AG08396 (cell line): ENCODE measurements at regions not wholly inside any gene's neighbourhood (a gene's known extent, or its start where the extent isn't known, plus 50 kb on each side); places are given as distances from the start of the nearest gene placed in this dataset.
"Not testable (repeated sequence)": the region's sequence is repeated elsewhere in the genome, so short reads cannot be mapped to it uniquely, and the experiment has no call there.

ENCODE experiments used
- DNase-seq: peaks from one replicate; pipeline ENCODE4 v3.0.0; 2012; ENCODE audit warnings: low spot score, mixed read lengths

- DNase-seq = no peak
Measured at GRCh38 chr1:30249446-30250337, 473.7 kb downstream of the MATN1 start.

GRCh38 chr1:30248774-30249173 lies 474.6 kb downstream of the MATN1 start:
- no peak for DNase-seq

- no peak for DNase-seq
Measured at GRCh38 chr1:30248373-30248772, 475.0 kb downstream of the MATN1 start.

DNA sequence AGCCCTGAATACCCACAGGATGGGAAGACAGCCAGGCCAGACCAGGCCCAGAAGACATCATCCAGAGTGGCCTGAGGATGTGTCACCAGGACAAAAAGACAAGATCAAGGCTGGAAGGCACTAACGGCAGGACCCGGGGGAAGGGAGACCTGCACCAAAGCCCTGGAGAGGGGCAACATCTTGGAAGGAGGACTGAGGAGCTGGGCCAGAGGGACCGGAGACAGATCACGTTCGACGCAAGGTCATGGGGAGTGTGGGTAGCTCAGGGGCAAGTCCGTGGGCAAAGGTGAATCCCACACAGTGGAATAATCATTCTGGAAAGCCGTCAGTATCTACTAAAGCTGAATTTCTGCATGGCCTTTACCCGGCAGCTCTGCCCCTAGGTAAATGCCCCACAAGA lies 478.6 kb downstream of the MATN1 start:
- no peak for DNase-seq

DNA sequence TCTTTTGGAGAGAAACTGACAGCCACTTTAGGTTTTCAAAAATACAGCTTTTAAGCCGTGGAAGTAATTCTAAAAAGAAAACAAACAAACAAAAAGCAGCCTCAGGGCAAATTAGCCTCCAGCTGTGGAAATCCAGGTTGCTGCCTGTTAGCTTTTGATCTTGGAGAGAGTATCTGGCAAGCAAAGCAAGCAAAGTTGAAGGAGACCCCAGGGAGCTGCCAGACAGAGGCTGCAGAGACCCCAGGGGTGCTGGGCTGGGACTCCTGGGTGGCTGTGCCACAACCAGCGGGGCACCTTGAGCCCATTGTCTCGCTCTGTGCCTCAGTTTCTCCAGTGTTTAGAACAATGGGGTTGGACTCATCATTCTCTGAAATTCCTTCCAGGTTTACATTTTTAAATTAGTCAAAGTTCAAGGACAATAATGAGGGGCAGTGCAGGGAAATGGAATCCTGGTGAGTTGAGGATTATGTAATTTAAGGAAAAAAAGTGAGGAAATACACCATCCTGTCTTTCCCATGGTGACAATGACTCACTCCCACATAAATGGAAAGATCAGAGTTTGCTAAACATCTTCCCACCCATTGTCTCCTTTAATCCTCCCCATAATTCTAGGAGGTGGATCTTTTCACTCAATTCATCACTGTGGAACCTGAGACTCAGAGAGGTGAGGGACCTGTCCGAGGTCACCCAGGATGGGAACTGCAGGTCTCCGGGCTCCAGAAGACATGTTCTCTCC lies 480.5 kb downstream of the MATN1 start:
- DNase-seq = no peak

DNA sequence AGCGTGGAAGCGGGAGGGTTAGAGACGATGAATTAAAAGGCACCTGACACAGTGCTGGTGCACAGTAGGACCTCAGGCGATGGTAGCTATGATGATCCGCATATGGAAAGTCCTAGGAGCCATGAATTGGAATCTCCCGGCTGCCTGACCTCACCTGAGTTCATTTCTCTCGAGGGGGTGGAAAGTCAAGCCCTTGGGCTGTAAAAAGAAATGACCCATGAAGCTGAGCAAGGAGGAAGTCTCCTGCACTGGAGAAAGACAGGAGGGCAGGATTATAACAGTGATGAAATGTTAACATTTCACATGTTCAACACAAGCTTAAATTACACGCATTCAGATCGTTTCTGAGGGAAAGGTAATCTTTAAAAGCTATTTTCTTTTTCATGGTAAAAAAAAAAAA lies 481.2 kb downstream of the MATN1 start:
- DNase-seq = no peak

GRCh38 chr1:30241681-30242080 lies 481.7 kb downstream of the MATN1 start:
- DNase-seq = no peak

- DNase-seq = no peak
Measured at GRCh38 chr1:30234091-30234490, 489.3 kb downstream of the MATN1 start.

- DNase-seq = no peak
Measured at GRCh38 chr1:30232288-30232899, 491.0 kb downstream of the MATN1 start.

DNA sequence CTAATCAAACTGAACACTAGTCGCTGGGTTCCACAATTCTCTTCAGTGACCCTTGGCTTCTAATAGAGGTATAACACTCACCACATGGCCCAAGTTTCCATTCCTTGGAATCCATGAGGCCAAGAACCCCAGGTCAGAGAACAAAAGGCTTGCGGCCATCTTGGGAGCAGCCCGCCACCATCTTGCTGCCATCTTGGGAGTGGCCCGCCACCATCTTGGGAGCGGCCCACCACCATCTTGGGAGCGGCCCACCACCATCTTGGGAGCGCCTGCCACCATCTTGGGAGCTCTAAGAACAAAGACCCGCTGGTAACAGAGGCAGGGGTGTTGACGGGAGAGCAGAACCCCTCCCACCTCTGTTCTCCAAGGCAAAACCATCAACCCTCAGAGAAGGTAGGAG lies 493.4 kb downstream of the MATN1 start:
- DNase-seq = no peak

DNA sequence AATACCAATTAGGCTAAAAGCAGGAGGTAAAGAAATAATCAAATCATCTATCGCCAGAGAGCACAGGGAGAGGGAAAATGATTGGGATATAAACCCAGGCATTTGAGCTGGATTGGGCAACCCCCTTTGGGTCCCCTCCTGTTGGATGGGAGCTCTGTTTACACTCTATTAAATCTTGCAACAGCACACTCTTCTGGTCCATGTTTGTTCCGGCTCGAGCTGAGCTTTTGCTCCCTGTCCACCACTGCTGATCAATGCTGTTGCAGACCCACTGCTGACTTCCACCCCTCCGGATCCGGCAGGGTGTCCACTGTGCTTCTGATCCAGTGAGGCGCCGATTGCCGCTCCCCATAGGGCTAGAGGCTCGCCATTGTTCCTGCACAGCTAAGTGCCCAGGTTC lies 493.8 kb downstream of the MATN1 start:
- no peak for DNase-seq

GRCh38 chr1:30226648-30227047 lies 496.7 kb downstream of the MATN1 start:
- DNase-seq = no peak

GRCh38 chr1:30225357-30225756 lies 498.0 kb downstream of the MATN1 start:
- DNase-seq = no peak

DNA sequence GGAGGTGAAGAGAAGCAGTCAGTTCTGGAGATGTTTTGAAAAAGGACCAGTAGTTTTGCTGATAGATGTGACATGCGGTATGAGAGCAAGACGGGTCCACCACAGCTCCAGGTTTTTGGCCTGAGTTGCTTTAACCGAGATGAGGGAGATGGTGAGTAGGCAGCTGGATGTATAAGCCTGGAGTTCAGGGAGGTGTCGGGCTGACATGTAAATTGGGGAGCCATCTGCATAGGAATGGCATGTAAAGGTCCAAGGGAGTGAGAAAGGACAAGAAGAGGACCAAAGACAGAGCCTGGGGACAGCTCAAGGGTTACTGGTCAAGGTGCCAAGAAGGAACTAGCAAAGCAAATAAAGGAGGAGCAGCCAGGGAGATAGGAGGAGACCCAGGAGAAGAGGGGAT lies 503.7 kb downstream of the MATN1 start:
- no peak for DNase-seq

GRCh38 chr1:30218438-30218837 lies 504.9 kb downstream of the MATN1 start:
- no peak for DNase-seq

GRCh38 chr1:30216602-30217001 lies 506.8 kb downstream of the MATN1 start:
- DNase-seq = no peak

DNA sequence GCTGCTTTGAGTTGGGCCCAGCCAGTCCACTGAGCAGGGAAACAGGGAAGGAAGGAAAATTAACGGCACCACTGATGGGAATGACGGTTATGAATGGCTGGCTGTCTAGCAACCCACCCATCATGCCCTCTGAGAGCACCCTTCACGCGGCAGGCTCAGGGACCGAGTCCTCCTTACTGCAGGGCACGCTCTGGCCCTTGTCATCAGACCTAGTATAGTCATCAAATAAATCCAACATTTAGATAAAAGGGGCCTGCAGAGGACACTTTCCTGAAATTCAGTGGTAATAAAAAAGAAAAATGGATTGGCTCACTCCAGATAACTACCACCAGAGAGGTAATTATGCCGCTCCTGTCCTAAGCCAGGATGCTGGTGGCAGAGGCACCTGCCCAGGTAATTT lies 509.4 kb downstream of the MATN1 start:
- no peak for DNase-seq

DNA sequence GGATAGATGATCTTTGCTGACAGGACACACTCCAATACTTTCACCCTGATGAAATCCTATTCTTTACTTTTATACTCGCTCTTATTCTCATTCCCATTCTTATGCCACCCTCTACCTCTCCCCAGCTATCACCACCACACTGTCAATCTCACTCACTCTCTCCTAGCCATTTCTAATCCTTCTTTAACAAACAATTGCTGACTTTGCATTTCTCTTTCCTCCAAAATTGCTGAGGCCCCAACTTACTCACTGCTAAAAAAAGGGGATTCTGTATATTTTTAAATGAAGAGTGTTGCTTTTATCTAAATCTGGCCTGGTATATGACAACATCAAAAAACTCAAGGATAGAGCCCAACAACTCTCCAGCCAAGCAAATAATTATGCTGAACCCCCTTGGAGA lies 515.4 kb downstream of the MATN1 start:
- DNase-seq = not testable (repeated sequence)

DNA sequence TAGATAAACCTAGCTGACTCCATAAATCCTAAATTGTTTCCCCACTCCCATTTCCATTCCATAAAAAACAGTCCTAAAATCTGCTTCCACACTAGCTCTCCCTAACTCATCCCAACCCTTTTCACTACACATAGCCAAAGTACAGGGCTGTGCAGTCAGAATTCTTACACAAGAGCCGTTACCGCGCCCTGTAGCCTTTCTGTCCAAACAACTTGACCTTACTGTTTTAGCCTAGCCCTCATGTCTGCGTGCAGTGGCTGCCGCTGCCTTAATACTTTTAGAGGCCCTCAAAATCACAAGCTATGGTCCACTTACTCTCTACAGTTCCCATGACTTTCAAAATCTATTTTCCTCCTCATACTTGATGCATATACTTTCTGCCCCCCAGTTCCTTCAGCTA lies 516.8 kb downstream of the MATN1 start:
- not testable (repeated sequence) for DNase-seq

GRCh38 chr1:30204916-30205315 lies 518.5 kb downstream of the MATN1 start:
- not testable (repeated sequence) for DNase-seq

GRCh38 chr1:30201015-30201414 lies 522.4 kb downstream of the MATN1 start:
- DNase-seq = no peak

DNA sequence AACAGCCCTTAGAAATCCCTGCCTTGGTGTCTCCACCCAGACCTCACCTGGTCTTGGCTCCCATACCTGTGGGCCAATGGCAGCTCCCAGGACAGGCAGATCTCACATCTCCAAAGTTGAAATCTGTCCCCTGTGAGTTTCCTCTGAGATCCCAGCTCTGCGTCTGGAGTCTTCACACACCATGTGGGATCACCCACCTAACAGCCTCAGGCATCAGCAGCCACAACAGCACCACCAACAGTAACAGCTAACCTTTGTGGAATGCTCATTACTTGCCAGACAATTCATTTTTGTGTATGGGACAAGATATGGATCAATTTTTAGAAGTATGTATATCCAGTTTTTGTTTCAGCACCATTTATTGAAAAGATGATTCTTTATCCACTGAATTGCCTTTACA lies 523.2 kb downstream of the MATN1 start:
- no peak for DNase-seq

- DNase-seq = no peak
Measured at GRCh38 chr1:30199563-30199962, 523.8 kb downstream of the MATN1 start.
